Ectodermal cell (in vitro differentiated cells): ENCODE measurements at regions not wholly inside any gene's neighbourhood (a gene's known extent, or its start where the extent isn't known, plus 50 kb on each side); places are given as distances from the start of the nearest gene placed in this dataset.
"Not testable (repeated sequence)": the region's sequence is repeated elsewhere in the genome, so short reads cannot be mapped to it uniquely, and the experiment has no call there.

ENCODE experiments used
- H3K27ac ChIP-seq: 2 replicates; pipeline ENCODE4 v1.7.0; 2013; ENCODE audit warnings: mild to moderate bottlenecking, low read depth, low read length; ENCODE audit not compliant: insufficient read depth, poor library complexity, severe bottlenecking
- H3K27me3 ChIP-seq: 2 replicates; pipeline ENCODE4 v1.7.0; 2013; ENCODE audit warnings: mild to moderate bottlenecking, low read length; ENCODE audit not compliant: insufficient read depth, control insufficient read depth, poor library complexity, severe bottlenecking
- H3K36me3 ChIP-seq: one replicate; pipeline ENCODE4 v1.7.0; 2013; ENCODE audit warnings: low read length; ENCODE audit not compliant: control insufficient read depth, insufficient read depth
- H3K4me1 ChIP-seq: one replicate; pipeline ENCODE4 v1.7.0; 2013; ENCODE audit warnings: low read length; ENCODE audit not compliant: control insufficient read depth, insufficient read depth
- H3K4me3 ChIP-seq: 2 replicates; pipeline ENCODE4 v1.7.0; 2013; ENCODE audit warnings: low read depth, low read length, control low read depth; ENCODE audit not compliant: insufficient read depth
- H3K9me3 ChIP-seq: 2 replicates; pipeline ENCODE4 v1.7.0; 2013; ENCODE audit warnings: mild to moderate bottlenecking, low read length, moderate library complexity; ENCODE audit not compliant: control insufficient read depth
- WGBS, 2 experiments: methylation state at CpG; one replicate each; pipeline ENCODE4 v1.1.7; 2013; ENCODE audit warnings: missing lambda C conversion rate in 2 of 2; 5-methylcytosine and 5-hydroxymethylcytosine counted together

DNA sequence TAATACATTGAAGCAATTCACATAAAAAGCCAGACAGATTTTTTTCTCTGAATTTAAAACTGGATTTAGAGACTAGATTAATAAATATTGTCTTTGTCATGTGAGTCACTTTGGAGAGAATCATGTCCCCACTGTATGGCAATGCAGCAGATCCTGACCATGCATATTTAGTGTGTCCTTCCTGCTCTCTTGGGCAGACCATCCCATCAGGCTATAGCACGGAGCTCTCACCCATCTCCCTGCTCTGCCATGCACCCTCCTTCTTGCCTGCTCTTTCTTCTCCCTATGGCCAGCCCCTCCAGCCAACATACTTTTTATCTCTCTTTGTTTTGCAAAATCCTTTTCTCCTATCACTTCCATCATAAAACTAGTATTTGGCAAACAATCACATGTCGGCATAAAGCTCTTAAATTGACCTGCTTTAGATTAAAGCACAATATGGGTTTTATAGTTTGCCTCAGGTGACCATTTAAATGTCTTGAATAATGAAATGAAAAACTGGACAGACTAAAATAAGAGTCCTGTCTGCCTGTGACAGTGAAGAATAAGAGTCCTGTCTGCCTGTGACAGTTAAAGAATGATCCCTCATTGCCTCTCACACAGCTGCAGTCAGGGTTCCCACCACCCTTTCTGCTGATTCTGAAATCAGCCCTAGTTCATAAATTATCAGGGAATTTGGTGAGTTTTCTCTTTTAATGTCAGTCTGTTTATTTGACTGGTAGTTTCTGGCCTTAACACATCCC, 315.0 kb upstream of the PLGLB2 start:
- H3K4me1 ChIP-seq, H3K4me3 ChIP-seq, H3K27me3 ChIP-seq, H3K27ac ChIP-seq, H3K9me3 ChIP-seq, H3K36me3 ChIP-seq: not testable (repeated sequence)
- no CpG with 5 or more reads among the region's 2 CpGs for WGBS, 2 experiments

DNA sequence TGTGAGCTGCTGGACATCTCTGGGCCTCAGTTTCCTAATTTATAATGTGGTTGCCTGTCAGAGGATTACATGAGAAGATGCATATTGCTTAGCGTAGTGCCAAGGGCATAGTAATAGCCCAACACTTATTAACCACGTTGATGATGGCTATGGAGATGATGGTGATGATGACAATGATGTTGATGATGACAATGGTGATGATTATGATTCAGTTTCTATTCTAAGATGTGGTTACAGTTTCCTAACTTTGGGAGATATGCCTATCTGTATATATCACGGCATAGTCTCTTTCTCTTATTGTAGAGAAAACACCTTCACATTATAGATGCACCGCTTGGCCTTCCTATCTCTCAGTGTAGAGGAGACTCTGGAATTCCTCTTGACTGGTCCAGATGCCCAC, 311.9 kb upstream of the PLGLB2 start:
- H3K4me1 ChIP-seq, H3K36me3 ChIP-seq, H3K4me3 ChIP-seq, H3K27me3 ChIP-seq, H3K27ac ChIP-seq, H3K9me3 ChIP-seq: not testable (repeated sequence)
- WGBS, 2 experiments, result 75% methylated on average over 1 of the region's 4 CpGs; no CpG with 5 or more reads in 1 of the 2 experiments

DNA sequence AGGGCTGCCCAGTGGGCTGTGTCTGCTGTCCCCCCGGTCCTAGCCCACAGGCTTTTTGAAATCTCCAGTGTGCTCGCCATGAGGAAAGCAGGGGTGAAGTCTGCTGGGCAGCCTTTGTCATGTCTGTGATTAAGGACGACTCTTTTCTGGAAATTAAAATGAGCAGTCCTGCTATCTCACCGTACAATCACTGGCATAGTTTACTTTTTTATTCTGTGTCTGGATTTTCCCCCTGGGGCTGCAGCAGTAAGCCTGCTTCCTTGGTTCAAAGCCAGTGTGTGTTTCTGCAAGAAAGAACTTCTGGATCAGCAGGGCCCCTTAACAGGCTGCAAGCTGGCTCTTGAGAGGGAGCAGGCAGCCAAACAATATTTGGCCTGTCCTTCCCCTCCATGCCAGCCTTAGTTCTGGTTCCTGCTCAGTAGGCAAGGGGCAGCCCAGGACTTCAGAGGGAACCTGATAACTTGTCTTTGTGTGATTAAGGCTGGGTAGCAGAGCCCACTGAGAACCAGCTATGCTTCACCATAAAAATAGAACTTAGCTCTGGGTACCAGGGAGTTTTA, 310.1 kb upstream of the PLGLB2 start:
- H3K27ac ChIP-seq, H3K27me3 ChIP-seq, H3K9me3 ChIP-seq, H3K4me1 ChIP-seq, H3K36me3 ChIP-seq, H3K4me3 ChIP-seq: not testable (repeated sequence)
- WGBS, 2 experiments, result 53 to 86% methylated on average over 1 to 2 of the region's 4 CpGs

DNA sequence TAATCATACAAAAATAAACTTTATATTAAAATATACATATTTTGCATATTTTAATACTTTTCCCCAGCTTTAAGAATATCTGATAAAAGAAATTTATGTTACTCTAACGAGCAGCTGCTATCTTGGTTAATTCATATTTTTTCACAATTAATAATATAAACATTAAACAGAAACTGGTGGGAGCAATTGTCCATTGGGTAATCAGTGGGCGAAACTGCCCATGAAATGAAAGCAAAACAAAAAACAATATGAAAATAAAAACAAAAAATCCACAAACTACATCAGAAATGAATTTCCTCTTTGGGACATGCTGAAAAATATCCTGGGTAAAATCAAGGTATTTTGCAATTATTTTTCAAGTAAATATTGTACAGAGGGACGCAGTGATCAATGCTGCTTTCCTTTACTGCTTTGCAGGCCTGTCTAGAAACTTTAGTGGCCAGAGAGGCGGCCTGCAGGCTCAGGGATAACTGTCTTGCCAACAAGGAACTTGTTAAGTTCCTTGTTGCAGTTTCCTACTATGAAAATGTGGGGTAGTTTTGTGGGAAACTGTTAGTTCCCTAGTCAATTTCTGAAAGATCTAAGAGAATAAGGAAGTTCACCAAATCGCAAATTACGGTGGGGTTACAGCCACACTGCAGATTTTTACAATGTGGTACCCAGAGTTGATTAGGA, 309.0 kb upstream of the PLGLB2 start:
- H3K9me3 ChIP-seq, H3K27me3 ChIP-seq, H3K4me1 ChIP-seq, H3K4me3 ChIP-seq, H3K36me3 ChIP-seq, H3K27ac ChIP-seq: not testable (repeated sequence)
- 83 to 98% methylated on average over 1 to 5 of the region's 6 CpGs for WGBS, 2 experiments

DNA sequence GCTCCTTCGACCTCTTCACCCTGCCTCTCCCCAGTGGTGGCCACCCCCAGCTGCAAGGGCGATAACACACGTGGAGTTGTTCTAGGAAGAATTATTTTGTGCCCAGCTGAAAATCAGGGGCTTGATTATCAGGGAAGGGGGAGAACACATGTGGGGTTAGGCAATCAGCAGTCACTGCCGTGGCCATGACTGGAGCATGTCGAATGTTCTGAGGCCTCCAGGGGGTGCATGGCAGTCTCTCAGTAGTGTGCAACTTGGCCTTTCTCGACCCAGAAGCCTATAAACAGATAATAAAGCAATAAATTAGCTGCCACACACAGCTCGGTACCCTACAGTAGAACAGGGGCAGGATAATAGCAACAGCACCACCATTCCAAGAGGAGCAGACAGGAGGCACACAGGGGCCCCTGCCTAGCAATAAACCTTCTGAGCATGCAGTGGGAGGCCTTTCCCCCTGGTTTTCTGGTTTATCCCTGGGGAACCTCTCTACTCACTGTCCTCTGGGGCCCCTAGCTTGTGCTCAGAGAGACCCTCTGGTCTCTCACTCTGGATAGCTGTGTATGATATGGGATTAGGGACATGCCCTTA, 308.2 kb upstream of the PLGLB2 start:
- WGBS, 2 experiments, result 85 to 90% methylated on average over 6 of the region's 7 CpGs
- H3K36me3 ChIP-seq, H3K4me3 ChIP-seq, H3K4me1 ChIP-seq, H3K27ac ChIP-seq, H3K9me3 ChIP-seq, H3K27me3 ChIP-seq: not testable (repeated sequence)

DNA sequence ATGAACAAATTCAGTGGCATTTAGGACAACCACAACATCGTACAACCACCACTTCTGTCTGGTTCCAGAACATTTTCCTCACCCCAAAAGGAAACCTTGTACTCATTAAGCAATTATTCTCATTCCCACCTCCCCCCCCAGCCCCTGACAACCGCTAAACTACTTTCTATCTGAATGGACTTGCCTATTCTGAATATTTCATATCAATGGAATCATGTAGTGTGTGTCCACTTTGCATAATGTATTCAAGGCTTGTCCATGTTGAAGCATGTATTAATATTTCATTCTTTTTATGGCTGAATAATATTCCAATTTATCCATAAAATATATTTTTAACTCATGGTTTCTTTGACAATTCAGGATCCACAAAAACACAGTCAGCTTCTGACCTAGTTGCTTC, 307.2 kb upstream of the PLGLB2 start:
- not testable (repeated sequence) for H3K27ac ChIP-seq, H3K36me3 ChIP-seq, H3K9me3 ChIP-seq, H3K27me3 ChIP-seq, H3K4me1 ChIP-seq, H3K4me3 ChIP-seq
- WGBS, 2 experiments, result 94 to 100% methylated on average over 1 of the region's 2 CpGs

GRCh38 chr2:87441375-87441774, 306.5 kb upstream of the PLGLB2 start:
- not testable (repeated sequence) for H3K9me3 ChIP-seq, H3K27me3 ChIP-seq, H3K4me3 ChIP-seq, H3K4me1 ChIP-seq, H3K27ac ChIP-seq, H3K36me3 ChIP-seq
- WGBS, 2 experiments, result 95 to 97% methylated on average over 6 of the region's 6 CpGs

DNA sequence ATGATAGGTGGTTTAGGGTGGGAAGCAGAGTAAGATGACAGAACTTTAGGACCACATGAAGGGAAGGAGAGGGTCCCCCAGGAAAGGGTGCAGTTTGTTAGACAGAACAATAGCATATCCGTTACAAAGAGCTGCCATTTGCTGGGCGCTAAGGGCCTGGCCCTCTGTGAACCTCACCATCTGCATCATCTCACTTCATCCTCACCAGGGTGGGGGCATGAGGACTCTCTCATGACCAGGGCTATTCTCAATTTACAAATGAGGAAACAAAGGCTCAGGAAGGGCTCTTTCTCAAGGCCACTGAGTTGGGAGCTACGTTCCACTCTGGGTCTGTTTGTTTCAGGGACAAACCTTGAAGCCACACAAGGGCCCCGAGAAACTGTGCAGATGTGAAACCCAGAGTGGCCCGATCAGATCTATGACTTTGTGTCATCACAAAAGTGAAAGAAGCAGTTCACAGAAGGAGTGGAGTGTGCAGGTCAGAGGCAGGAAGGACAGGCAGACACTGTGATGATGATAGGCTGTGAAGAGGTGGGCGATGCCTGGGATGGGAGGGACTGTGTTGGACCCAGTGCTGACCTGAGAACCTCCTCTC, 304.8 kb upstream of the PLGLB2 start:
- H3K9me3 ChIP-seq, H3K4me1 ChIP-seq, H3K36me3 ChIP-seq, H3K4me3 ChIP-seq, H3K27ac ChIP-seq, H3K27me3 ChIP-seq: not testable (repeated sequence)
- 84 to 89% methylated on average over 4 to 5 of the region's 6 CpGs for WGBS, 2 experiments

GRCh38 chr2:87444951-87445350, 302.9 kb upstream of the PLGLB2 start:
- 84 to 85% methylated on average over 2 of the region's 3 CpGs for WGBS, 2 experiments
- H3K27ac ChIP-seq, result not testable (repeated sequence)

GRCh38 chr2:87445613-87446312, 302.1 kb upstream of the PLGLB2 start:
- not testable (repeated sequence) for H3K9me3 ChIP-seq, H3K27me3 ChIP-seq, H3K4me1 ChIP-seq, H3K4me3 ChIP-seq, H3K36me3 ChIP-seq, H3K27ac ChIP-seq
- 100% methylated on average over 1 of the region's 5 CpGs for WGBS, 2 experiments

More at GRCh38 chr2:87444951-87445350, 302.9 kb upstream of the PLGLB2 start:
- not testable (repeated sequence) for H3K36me3 ChIP-seq, H3K9me3 ChIP-seq, H3K27me3 ChIP-seq, H3K4me3 ChIP-seq, H3K4me1 ChIP-seq
